Fibroblast of the aortic adventitia (primary cell): ENCODE measurements at regions not wholly inside any gene's neighbourhood (a gene's known extent, or its start where the extent isn't known, plus 50 kb on each side); places are given as distances from the start of the nearest gene placed in this dataset.

Experiments
- DNase-seq: peaks from one replicate; pipeline ENCODE4 v3.0.0-alpha.2; 2010; ENCODE audit warnings: low read depth
- H3K4me3 ChIP-seq: 2 replicates; pipeline ENCODE4 v1.5.1; 2011; ENCODE audit warnings: low read depth, mild to moderate bottlenecking, control low read depth, low read length, moderate library complexity
- TF ChIP-seq, protein P1 (sequence below): IDR thresholded peaks from 2 replicates; pipeline ENCODE4 v1.5.1; 2011; ENCODE audit warnings: mild to moderate bottlenecking, low read length, control low read depth, inconsistent platforms; ENCODE audit not compliant: insufficient read depth

DNA sequence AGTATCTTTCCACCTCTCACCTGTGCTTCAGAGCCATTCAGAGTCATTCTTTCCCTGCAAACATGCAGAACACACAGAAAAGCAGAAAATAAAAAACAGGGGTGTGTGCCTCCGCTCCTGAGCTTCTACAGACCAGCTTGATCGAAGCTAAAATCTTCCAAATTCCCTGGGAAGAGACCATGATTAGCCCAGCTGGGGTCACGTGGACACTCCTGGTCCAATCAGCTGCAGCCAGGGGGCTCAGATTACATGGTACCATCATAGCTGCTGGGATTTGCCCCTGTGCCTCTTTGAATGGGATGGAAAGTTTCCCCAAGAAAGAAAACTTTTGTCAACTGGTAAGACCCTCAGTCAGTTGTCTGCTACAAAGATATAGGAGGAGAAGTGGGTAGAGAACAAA is 159.9 kb downstream of the TMEM114 start:
- no peak overlapping the region for H3K4me3 ChIP-seq
- TF ChIP-seq, protein P1, sequence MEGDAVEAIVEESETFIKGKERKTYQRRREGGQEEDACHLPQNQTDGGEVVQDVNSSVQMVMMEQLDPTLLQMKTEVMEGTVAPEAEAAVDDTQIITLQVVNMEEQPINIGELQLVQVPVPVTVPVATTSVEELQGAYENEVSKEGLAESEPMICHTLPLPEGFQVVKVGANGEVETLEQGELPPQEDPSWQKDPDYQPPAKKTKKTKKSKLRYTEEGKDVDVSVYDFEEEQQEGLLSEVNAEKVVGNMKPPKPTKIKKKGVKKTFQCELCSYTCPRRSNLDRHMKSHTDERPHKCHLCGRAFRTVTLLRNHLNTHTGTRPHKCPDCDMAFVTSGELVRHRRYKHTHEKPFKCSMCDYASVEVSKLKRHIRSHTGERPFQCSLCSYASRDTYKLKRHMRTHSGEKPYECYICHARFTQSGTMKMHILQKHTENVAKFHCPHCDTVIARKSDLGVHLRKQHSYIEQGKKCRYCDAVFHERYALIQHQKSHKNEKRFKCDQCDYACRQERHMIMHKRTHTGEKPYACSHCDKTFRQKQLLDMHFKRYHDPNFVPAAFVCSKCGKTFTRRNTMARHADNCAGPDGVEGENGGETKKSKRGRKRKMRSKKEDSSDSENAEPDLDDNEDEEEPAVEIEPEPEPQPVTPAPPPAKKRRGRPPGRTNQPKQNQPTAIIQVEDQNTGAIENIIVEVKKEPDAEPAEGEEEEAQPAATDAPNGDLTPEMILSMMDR, result no peak
- no peak for DNase-seq

DNA sequence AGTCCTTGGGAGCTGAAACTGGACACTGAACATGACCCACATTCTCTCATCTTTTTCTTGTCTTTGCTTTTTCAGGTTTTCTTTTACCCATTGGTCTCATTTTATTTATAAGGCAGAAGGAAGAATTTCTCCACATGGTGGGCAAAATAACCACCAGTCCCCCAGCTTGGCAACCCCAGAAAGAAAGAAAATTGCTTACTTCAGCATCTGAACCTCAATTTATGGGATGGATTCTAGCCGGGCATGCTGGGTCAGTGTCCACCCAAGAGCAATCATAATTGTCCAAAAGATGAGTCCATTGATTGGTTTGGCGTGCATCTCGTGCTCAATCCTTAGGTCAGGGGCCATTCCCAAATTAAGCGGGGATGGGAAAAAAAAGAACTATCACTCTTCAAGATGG is 163.7 kb downstream of the TMEM114 start:
- H3K4me3 ChIP-seq, result no peak overlapping the region
- TF ChIP-seq, protein P1, result no peak
- no peak for DNase-seq

DNA sequence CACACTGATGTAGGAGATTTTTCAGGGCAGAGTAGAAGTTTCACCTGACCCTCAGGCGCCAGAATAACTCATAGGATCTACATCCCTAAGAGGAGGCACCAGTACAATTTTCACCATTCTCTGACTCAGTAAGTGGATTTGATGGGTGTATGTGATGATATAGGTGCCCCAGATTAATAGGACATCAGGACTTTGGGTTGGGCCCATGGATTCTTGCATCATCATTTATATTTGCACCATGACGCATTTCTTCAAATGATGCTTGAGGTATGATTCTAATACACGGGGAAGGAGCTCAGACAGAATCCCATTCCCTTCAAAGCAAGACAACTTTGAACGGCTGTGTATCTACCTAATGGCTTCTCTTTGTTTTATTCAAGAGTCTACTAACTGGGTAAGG is 173.2 kb downstream of the TMEM114 start:
- H3K4me3 ChIP-seq, result no peak overlapping the region
- DNase-seq, result no peak
- TF ChIP-seq, protein P1, result no peak

DNA sequence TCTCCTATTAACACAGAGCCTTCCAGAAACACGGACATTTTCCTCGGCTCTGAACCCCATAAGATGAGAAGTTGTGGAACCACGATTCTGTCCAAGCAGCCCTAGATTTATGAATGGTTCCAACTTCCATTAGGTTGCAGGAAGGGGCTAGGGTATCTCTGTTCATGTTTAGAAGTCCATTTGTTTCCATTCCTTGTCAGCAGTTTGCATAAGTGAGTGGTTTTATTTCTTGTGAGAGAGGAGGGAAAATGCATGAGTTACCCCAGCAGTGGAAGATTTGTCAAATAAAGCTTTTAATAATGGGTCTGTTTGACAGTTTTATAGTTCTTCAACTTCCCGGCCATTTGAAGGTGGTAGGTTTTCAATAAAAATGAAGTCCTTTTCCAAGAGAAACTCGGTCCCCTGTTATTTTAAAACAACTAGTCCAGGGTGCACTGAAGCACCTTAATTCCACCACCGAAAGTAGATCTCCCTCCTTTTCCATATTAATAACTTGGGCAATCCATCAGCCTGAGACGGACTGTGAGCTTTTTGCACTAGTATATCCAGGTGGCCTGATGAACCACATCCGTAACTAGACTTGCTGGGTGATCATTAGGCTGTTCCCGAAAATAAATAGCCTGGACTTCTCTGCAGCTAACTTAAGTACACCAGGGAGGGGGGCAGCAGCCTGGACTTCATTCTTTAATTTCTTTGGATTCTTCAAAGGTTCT is 181.3 kb downstream of the TMEM114 start:
- TF ChIP-seq, protein P1, result no peak
- no peak for DNase-seq

DNA sequence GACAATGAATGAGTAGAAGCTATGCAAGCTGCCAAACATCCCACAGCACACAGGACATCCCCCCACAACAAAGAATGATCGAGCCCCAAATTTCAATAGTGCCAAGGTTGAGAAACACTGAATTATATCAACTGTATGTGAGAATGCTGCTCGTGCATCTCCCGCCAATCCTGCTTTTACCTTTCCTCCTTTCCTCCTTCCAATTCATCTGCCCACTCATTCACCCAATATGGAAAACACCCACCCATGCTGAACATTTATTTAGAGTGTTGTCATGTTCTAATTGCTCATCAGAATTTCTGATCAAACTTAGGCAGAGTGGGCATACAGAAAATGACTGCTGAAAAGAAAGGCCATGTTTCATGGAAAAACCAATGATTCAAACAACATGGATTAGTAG is 183.0 kb downstream of the TMEM114 start:
- no peak for DNase-seq
- TF ChIP-seq, protein P1, result no peak
- H3K4me3 ChIP-seq, result no peak overlapping the region

More for the DNA sequence above, 181.3 kb downstream of the TMEM114 start:
- H3K4me3 ChIP-seq, result no peak overlapping the region

DNA sequence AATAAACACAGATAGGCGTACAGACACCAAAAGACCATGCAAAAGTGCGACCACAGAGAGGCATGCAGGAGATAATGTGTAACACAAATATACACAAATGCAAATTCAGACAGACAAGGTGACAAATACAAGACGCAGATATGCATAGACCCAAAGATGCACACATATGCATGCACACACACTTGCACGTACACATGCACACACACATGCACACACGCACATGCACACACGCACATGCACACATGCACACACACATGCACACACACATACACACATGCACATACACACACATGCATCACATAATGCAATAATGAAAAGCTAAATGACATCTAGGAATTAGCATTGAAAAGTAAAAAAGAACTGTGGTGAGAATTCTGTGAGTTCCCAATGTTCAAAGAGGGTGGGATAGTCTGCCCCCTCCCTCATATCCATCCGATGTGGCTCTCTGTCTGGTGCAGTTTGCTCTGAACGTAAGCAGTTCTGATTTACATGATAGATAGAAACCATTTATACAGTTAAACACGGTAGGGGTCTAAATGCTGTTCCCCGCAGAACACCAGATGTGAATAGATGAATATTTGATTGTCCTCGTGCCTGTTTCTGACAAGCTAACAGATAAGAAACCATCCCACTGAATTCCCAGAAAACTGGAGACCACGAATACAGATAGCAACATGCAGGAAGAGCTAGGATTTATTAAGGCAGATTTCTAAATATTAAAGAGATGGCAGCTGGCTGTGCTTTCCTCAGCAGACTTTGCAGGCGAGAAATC is 186.1 kb downstream of the TMEM114 start:
- TF ChIP-seq, protein P1, result no peak
- no peak for DNase-seq
- no peak overlapping the region for H3K4me3 ChIP-seq
